Prostate gland (tissue), 2 donors: ENCODE measurements at regions not wholly inside any gene's neighbourhood (a gene's known extent, or its start where the extent isn't known, plus 50 kb on each side); places are given as distances from the start of the nearest gene placed in this dataset.

Experiments used
- POLR2A ChIP-seq: fragments of 450-650 bp; IDR thresholded peaks from one replicate; pipeline ENCODE4 v1.6.1; 2016; ENCODE audit warnings: antibody characterized with exemption, mild to moderate bottlenecking
- POLR2AphosphoS5 ChIP-seq: sonication (generic); formaldehyde crosslinking; IDR thresholded peaks from one replicate; pipeline ENCODE4 v1.6.1; 2017; ENCODE audit warnings: antibody characterized with exemption
- TF ChIP-seq, protein P1 (sequence below), 4 experiments: fragments of 200-600 bp in 2 of 4; fragments of 450-650 bp in 2 of 4; sonication (generic) in 2 of 4; IDR thresholded peaks; 1 replicate in 3 of 4; 2 replicates in 1 of 4; pipeline ENCODE4 v1.5.1; 2016 to 2019; ENCODE audit warnings: antibody characterized with exemption in 4 of 4, mild to moderate bottlenecking in 2 of 4, moderate library complexity in 2 of 4

DNA sequence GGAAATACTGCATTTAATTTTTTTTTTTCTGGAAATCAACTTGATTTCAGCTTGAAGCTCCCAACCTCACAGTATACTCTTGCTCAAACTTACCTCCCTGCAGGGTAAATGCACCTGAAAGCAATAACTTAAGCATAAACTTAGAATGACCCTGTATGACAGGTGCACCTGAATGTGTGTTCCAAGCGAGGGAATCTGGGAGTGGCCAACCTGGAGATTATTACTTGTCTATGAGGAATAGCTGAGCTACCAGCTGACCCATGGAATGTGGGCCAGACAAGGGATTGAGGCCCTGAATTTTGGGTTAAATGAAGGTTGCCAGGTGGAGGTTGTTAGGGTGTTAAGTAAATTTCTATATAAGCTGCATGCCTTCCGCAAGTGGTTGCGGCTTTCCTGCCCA, 140.6 kb downstream of the OSTF1 start:
- TF ChIP-seq, protein P1, sequence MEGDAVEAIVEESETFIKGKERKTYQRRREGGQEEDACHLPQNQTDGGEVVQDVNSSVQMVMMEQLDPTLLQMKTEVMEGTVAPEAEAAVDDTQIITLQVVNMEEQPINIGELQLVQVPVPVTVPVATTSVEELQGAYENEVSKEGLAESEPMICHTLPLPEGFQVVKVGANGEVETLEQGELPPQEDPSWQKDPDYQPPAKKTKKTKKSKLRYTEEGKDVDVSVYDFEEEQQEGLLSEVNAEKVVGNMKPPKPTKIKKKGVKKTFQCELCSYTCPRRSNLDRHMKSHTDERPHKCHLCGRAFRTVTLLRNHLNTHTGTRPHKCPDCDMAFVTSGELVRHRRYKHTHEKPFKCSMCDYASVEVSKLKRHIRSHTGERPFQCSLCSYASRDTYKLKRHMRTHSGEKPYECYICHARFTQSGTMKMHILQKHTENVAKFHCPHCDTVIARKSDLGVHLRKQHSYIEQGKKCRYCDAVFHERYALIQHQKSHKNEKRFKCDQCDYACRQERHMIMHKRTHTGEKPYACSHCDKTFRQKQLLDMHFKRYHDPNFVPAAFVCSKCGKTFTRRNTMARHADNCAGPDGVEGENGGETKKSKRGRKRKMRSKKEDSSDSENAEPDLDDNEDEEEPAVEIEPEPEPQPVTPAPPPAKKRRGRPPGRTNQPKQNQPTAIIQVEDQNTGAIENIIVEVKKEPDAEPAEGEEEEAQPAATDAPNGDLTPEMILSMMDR (IDR thresholded peaks at IDR 0.05): no peak
- TF ChIP-seq POLR2A: no peak
- TF ChIP-seq POLR2AphosphoS5: no peak
